ENCODE measurements at regions not wholly inside any gene's neighbourhood (a gene's known extent, or its start where the extent isn't known, plus 50 kb on each side); places are given as distances from the start of the nearest gene placed in this dataset.

GRCh38 chr10:4567637-4568036, 258.4 kb upstream of the AKR1E2 start:
- Mint-ChIP-seq H3K27ac (no peak overlapping the region), H3K9me3 (ENCODE audit: insufficient read depth) (no peaks in the 10 kb centered on the region), H3K4me1 (no peaks in the 10 kb centered on the region), H3K27me3 (peaks cover 25% of the 10 kb centered on the region), H3K4me3 (no peak overlapping the region)
- ChIA-PET CTCF (no interaction called here), POLR2A (no interaction called here)
- intact Hi-C loops (cut with micrococcal nuclease), result no loop called here
- Histone ChIP-seq H3K36me3 (replicated peaks in 1 of 2; ENCODE audit: control extremely low read depth in 1 of 2, control insufficient read depth in 1 of 2, extremely low read depth in 1 of 2, insufficient read depth in 2 of 2, low read length in 1 of 2) (no peaks in the 10 kb centered on the region), H3K9me3 (ENCODE audit: control extremely low read depth in 1 of 3, control insufficient read depth in 2 of 3, insufficient read depth in 1 of 3, low read length in 2 of 3) (no peaks in the 10 kb centered on the region), H2AFZ (ENCODE audit: insufficient read depth, low read depth, low read length, poor library complexity, severe bottlenecking) (no peak overlapping the region), H3K4me1 (ENCODE audit: control insufficient read depth in 2 of 2, insufficient read depth in 2 of 2, low read length in 2 of 2) (no peaks in the 10 kb centered on the region), H3K79me2 (ENCODE audit: control insufficient read depth, insufficient read depth, low read length) (no peaks in the 10 kb centered on the region), H3K4me3 (ENCODE audit: control extremely low read depth in 1 of 5, extremely low read depth in 1 of 5, insufficient read depth in 1 of 5, low read depth in 2 of 5, low read length in 4 of 5) (no peak overlapping the region), H4K20me1 (ENCODE audit: control insufficient read depth, insufficient read depth, low read length, poor library complexity, severe bottlenecking) (no peaks in the 10 kb centered on the region), H3K4me2 (replicated peaks; ENCODE audit: low read depth, low read length, poor library complexity, severe bottlenecking) (no peak overlapping the region), H3K27me3 (replicated peaks in 1 of 4; ENCODE audit: control extremely low read depth in 1 of 4, control insufficient read depth in 3 of 4, insufficient read depth in 4 of 4, low read length in 3 of 4) (peaks cover 0 to 3% (median 0%) of the 10 kb centered on the region in 4 experiments), H3K27ac (ENCODE audit: low read length in 2 of 2) (no peak overlapping the region), H3K9ac (ENCODE audit: low read length) (no peak overlapping the region)
- TF ChIP-seq EZH2 (IDR thresholded peaks at IDR 0.05; ENCODE audit: borderline replicate concordance, insufficient read depth, low read depth, low read length, poor library complexity, severe bottlenecking) (no peak), CTCF (IDR thresholded peaks at IDR 0.05) (no peak)
- ATAC-seq (ENCODE audit: low read depth) (no peak), DNase-seq (no peak)
- no CpG with 5 or more reads among the region's 1 CpG for WGBS (ENCODE audit: insufficient coverage)

GRCh38 chr10:4566011-4566410, 260.0 kb upstream of the AKR1E2 start:
- no peaks in the 10 kb centered on the region for H3K79me2 ChIP-seq (ENCODE audit: control insufficient read depth, insufficient read depth, low read length)
- no peak overlapping the region for H3K4me2 ChIP-seq (replicated peaks; ENCODE audit: low read depth, low read length, poor library complexity, severe bottlenecking)
- H3K9ac ChIP-seq (ENCODE audit: low read length), result no peak overlapping the region
- H3K4me1 ChIP-seq (ENCODE audit: control insufficient read depth in 2 of 2, insufficient read depth in 2 of 2, low read length in 2 of 2), result no peaks in the 10 kb centered on the region
- Mint-ChIP-seq H3K4me3 (no peak overlapping the region), H3K27ac (no peak overlapping the region), H3K4me1 (no peaks in the 10 kb centered on the region), H3K27me3 (peaks cover 30% of the 10 kb centered on the region), H3K9me3 (ENCODE audit: insufficient read depth) (no peaks in the 10 kb centered on the region)
- no peaks in the 10 kb centered on the region for H3K9me3 ChIP-seq (ENCODE audit: control extremely low read depth in 1 of 3, control insufficient read depth in 2 of 3, insufficient read depth in 1 of 3, low read length in 2 of 3)
- POLR2A ChIA-PET, result no interaction called here
- ATAC-seq (ENCODE audit: low read depth) (no peak), DNase-seq (no peak)
- H3K36me3 ChIP-seq (replicated peaks in 1 of 2; ENCODE audit: control extremely low read depth in 1 of 2, control insufficient read depth in 1 of 2, extremely low read depth in 1 of 2, insufficient read depth in 2 of 2, low read length in 1 of 2), result no peaks in the 10 kb centered on the region
- peaks cover 0 to 3% (median 0%) of the 10 kb centered on the region in 4 experiments for H3K27me3 ChIP-seq (replicated peaks in 1 of 4; ENCODE audit: control extremely low read depth in 1 of 4, control insufficient read depth in 3 of 4, insufficient read depth in 4 of 4, low read length in 3 of 4)
- H3K27ac ChIP-seq (ENCODE audit: low read length in 2 of 2), result no peak overlapping the region
- no CpG with 5 or more reads among the region's 2 CpGs for WGBS (ENCODE audit: insufficient coverage)
- CTCF ChIA-PET, result no interaction called here
- H3K4me3 ChIP-seq (ENCODE audit: control extremely low read depth in 1 of 5, extremely low read depth in 1 of 5, insufficient read depth in 1 of 5, low read depth in 2 of 5, low read length in 4 of 5), result no peak overlapping the region
- TF ChIP-seq CTCF (IDR thresholded peaks at IDR 0.05) (no peak), EZH2 (IDR thresholded peaks at IDR 0.05; ENCODE audit: borderline replicate concordance, insufficient read depth, low read depth, low read length, poor library complexity, severe bottlenecking) (no peak)
- H2AFZ ChIP-seq (ENCODE audit: insufficient read depth, low read depth, low read length, poor library complexity, severe bottlenecking), result no peak overlapping the region
- intact Hi-C loops (cut with micrococcal nuclease), result no loop called here
- no peaks in the 10 kb centered on the region for H4K20me1 ChIP-seq (ENCODE audit: control insufficient read depth, insufficient read depth, low read length, poor library complexity, severe bottlenecking)

Data from B cell (primary cell).